Small intestine (tissue), 7 donors: ENCODE measurements at regions not wholly inside any gene's neighbourhood (a gene's known extent, or its start where the extent isn't known, plus 50 kb on each side); places are given as distances from the start of the nearest gene placed in this dataset.

ENCODE experiments used
- DNase-seq, 2 donors: peaks; one replicate each; pipeline versions ENCODE4 v3.0.0 to v3.0.0-alpha.2; 2013
- FAIRE-seq: peaks from 2 replicates; lab custom pipeline; 2012; peaks lifted over from hg19 to GRCh38; lab: Jason Lieb, UNC
- H3K27ac ChIP-seq, 3 donors: one replicate each; pipeline ENCODE4 v1.5.1; 2013; ENCODE audit warnings: low read length in 2 of 3, mild to moderate bottlenecking in 2 of 3, control low read depth in 1 of 3, inconsistent platforms in 1 of 3, low read depth in 1 of 3, moderate library complexity in 1 of 3
- H3K27me3 ChIP-seq, 3 donors: one replicate each; pipeline ENCODE4 v1.6.1; 2013; ENCODE audit warnings: low read length in 3 of 3, inconsistent platforms in 1 of 3; ENCODE audit not compliant: control insufficient read depth in 3 of 3, insufficient read depth in 3 of 3
- H3K36me3 ChIP-seq, 3 donors: one replicate each; pipeline ENCODE4 v1.6.1; 2013; ENCODE audit warnings: low read length in 3 of 3, inconsistent platforms in 1 of 3, low read depth in 1 of 3, mild to moderate bottlenecking in 1 of 3, moderate library complexity in 1 of 3; ENCODE audit not compliant: control insufficient read depth in 3 of 3, insufficient read depth in 2 of 3
- H3K4me1 ChIP-seq, 3 donors: one replicate each; pipeline ENCODE4 v1.6.1; 2013; ENCODE audit warnings: low read length in 2 of 3, inconsistent platforms in 1 of 3, low read depth in 1 of 3, mild to moderate bottlenecking in 1 of 3, moderate library complexity in 1 of 3; ENCODE audit not compliant: control insufficient read depth in 3 of 3, insufficient read depth in 2 of 3
- H3K4me3 ChIP-seq, 3 donors: one replicate each; pipeline ENCODE4 v1.5.1; 2013; ENCODE audit warnings: low read length in 3 of 3, control low read depth in 1 of 3, inconsistent platforms in 1 of 3, low read depth in 1 of 3, mild to moderate bottlenecking in 1 of 3, moderate library complexity in 1 of 3
- H3K9me3 ChIP-seq, 2 donors: one replicate each; pipeline ENCODE4 v1.6.1; 2013; ENCODE audit warnings: low read depth in 1 of 2, low read length in 1 of 2; ENCODE audit not compliant: control insufficient read depth in 2 of 2, insufficient read depth in 1 of 2
- WGBS, 3 donors: extraction: QIAGEN DNeasy Blood & Tissue Kit; methylation state at CpG; one replicate each; pipeline ENCODE4 v1.1.7; 2013; 5-methylcytosine and 5-hydroxymethylcytosine counted together
- donor health status: healthy with polysubstance abuse.
- donor health status: control.
- donor health status: control.
- donor health status: Bipolar disorder and iron deficiency.
- donor health status: healthy.

- FAIRE-seq = no peak
- Histone ChIP-seq H3K4me1 (no peaks in the 10 kb centered on the region), H3K4me3 (no peak overlapping the region), H3K36me3 (no peaks in the 10 kb centered on the region), H3K27ac (no peak overlapping the region), H3K27me3 (no peaks in the 10 kb centered on the region), H3K9me3 (peaks cover 0 to 3% of the 10 kb centered on the region in 2 donors)
- 80 to 90% (median 87%) methylated on average over 2 of the region's 2 CpGs for WGBS, 3 donors
- DNase-seq = no peak
Observed at GRCh38 chr6:164040994-164041393, 626.5 kb downstream of the QKI start.

DNA sequence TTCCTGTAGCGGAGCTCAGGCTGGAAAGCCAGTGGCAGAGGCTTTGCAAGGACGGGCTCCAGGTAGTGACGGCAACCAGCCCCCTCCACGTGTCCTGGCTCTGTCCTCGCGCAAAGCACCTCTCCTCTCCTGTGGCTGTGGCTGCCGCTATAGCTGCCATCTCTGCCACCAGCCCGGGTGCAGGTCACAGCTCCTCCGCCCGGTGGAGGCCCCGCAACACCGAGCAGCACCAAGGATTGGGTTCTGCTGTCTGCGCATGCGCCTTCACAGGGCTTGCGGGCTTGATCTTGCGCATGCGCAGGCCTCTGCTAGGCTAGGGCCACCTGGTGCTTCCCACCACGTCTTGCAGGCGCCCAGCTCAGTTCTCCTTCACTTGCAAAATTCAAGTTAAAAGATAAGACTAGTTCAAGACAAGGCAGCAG, 625.4 kb downstream of the QKI start:
- Histone ChIP-seq H3K4me3 (no peak overlapping the region), H3K4me1 (no peaks in the 10 kb centered on the region), H3K27me3 (no peaks in the 10 kb centered on the region), H3K27ac (no peak overlapping the region), H3K36me3 (no peaks in the 10 kb centered on the region), H3K9me3 (peaks cover 0 to under 1% of the 10 kb centered on the region in 2 donors)
- FAIRE-seq = no peak
- DNase-seq = peak in 1 of 2 donors; percentile 3
- WGBS, 3 donors = 77 to 87% (median 82%) methylated on average over 19 of the region's 19 CpGs

DNA sequence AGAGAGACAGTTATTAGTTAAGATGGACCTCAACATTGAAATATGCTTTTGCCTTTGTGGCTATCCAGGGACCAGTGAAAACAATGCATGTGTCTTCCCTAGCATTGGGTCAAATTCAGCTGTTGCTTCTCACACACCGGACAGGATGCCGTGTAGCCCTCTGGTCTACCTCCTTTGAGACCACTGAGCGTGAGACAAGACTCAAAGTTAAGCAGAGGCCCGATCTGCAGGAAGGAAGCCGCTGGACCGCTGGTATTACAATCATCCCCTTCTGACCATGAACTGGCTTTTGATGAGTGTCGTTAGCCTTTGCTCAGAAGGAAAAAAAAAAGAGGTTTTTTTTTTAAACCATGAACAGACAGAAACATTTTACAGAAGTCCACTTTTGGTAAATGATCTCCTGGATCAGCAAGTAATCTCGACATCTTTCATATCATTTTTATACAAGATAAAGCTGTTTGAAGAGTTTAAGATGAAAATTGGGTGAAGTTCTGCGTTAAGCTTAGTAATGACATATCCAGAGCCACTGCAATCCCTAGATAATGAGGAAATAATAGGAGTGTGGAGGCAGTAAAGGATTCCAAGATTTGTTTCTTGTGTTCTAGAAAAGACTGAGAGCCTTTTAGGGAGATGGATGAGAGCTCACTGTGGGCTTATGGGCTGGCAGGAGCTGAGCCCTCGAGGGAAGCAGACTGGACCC, 622.8 kb downstream of the QKI start:
- Histone ChIP-seq H3K4me1 (no peaks in the 10 kb centered on the region), H3K4me3 (no peak overlapping the region), H3K27me3 (no peaks in the 10 kb centered on the region), H3K9me3 (no peaks in the 10 kb centered on the region), H3K36me3 (no peaks in the 10 kb centered on the region), H3K27ac (no peak overlapping the region)
- no peak for DNase-seq
- 66 to 73% (median 68%) methylated on average over 10 of the region's 10 CpGs for WGBS, 3 donors
- no peak for FAIRE-seq

DNA sequence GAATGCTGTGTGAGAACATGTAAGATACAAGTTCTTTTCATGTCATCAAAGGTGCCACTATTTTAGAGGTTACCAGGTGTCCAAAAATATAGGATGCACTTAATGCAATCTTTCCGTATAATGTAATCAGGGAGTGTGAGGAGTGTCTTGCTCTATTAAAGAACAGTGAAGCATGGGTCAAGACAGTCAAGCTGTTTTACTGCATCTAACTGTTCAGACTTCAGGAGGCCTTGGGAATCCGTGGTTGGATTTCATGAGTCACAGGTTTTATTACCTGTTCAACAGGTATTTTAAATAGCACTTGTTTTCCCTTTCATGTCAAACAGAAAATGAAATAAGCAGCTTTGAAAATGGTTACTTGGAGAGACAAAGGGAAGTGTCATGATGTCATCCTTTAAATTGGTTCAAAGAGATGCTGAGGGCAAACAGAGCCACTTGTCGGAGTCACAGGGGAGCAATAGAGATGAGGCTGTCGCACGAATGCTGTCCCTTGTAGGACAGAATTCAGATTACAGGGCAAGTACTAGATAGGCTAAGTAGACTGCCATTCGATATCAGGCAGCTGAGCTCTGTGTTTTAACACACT, 621.5 kb downstream of the QKI start:
- H3K36me3 ChIP-seq = no peaks in the 10 kb centered on the region
- H3K4me3 ChIP-seq = no peak overlapping the region
- no peaks in the 10 kb centered on the region for H3K27me3 ChIP-seq
- H3K27ac ChIP-seq = no peak overlapping the region
- DNase-seq = no peak
- no peak for FAIRE-seq
- 52 to 66% (median 62%) methylated on average over 6 of the region's 6 CpGs for WGBS, 3 donors
- no peaks in the 10 kb centered on the region for H3K9me3 ChIP-seq
- H3K4me1 ChIP-seq = no peaks in the 10 kb centered on the region

- DNase-seq = no peak
- Histone ChIP-seq H3K4me3 (no peak overlapping the region), H3K4me1 (no peaks in the 10 kb centered on the region), H3K9me3 (no peaks in the 10 kb centered on the region), H3K27ac (no peak overlapping the region), H3K27me3 (no peaks in the 10 kb centered on the region), H3K36me3 (no peaks in the 10 kb centered on the region)
- 17 to 43% (median 20%) methylated on average over 2 of the region's 2 CpGs for WGBS, 3 donors
- FAIRE-seq = no peak
Observed at GRCh38 chr6:164034602-164035140, 620.2 kb downstream of the QKI start.

DNA sequence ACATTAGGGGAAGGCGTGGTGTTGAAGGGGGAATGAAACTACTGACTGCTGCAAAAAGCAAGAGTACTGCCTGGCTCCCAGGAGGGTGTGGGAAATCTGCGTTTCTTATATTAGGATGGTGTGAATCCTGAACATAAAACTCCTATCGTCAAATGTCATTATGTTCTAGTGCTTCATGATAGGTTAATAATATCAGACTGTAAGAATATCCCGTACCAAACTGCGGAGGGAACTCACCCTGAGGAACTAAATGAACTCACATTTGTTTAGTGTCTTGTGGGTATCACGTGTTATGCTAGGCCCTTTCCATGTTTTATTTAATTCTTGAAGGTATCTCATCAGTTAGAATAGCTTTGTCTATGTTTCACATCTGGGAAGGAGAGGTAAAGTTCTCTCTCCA, 610.7 kb downstream of the QKI start:
- no peak for FAIRE-seq
- 82 to 90% (median 86%) methylated on average over 6 of the region's 6 CpGs for WGBS, 3 donors
- Histone ChIP-seq H3K9me3 (peaks cover 0 to 4% of the 10 kb centered on the region in 2 donors), H3K36me3 (no peaks in the 10 kb centered on the region), H3K4me1 (no peaks in the 10 kb centered on the region), H3K27me3 (peaks cover 0 to 2% (median 0%) of the 10 kb centered on the region in 3 donors), H3K4me3 (no peak overlapping the region), H3K27ac (no peak overlapping the region)
- DNase-seq = no peak

- WGBS, 3 donors = 68 to 81% (median 75%) methylated on average over 7 of the region's 7 CpGs
- H3K27me3 ChIP-seq = peaks cover 0 to 2% (median 0%) of the 10 kb centered on the region in 3 donors
- H3K9me3 ChIP-seq = peaks cover 0 to 2% of the 10 kb centered on the region in 2 donors
- H3K36me3 ChIP-seq = no peaks in the 10 kb centered on the region
- no peak overlapping the region for H3K27ac ChIP-seq
- no peaks in the 10 kb centered on the region for H3K4me1 ChIP-seq
- DNase-seq = no peak
- no peak overlapping the region for H3K4me3 ChIP-seq
- no peak for FAIRE-seq
Observed at GRCh38 chr6:164023535-164023934, 609.0 kb downstream of the QKI start.

DNA sequence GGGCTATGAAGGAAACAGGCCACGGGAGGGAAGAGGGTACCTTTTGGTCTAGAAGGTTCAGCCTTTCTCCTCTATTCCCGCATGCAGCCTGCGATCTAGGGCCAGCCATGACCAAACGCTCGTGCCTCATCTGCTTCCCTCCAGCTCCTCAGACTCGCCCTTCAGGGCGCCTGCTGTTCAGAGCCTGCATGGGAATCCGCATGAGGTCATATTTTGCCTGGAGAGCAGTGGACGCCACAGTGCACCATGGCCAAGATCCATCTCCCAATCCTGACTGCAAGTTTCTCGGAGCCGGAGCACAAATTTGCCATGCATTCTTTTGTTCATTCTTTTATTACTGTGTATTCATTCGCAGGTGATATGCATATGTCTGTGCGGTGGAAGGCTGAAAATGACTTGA, 608.1 kb downstream of the QKI start:
- peaks cover 0 to 2% of the 10 kb centered on the region in 2 donors for H3K9me3 ChIP-seq
- no peaks in the 10 kb centered on the region for H3K4me1 ChIP-seq
- H3K36me3 ChIP-seq = no peaks in the 10 kb centered on the region
- no peak for DNase-seq
- peaks cover 0 to 2% (median 0%) of the 10 kb centered on the region in 3 donors for H3K27me3 ChIP-seq
- no peak overlapping the region for H3K4me3 ChIP-seq
- no peak overlapping the region for H3K27ac ChIP-seq
- WGBS, 3 donors = 78 to 82% (median 82%) methylated on average over 12 to 13 of the region's 13 CpGs
- FAIRE-seq = no peak
